ENCODE measurements at regions not wholly inside any gene's neighbourhood (a gene's known extent, or its start where the extent isn't known, plus 50 kb on each side); places are given as distances from the start of the nearest gene placed in this dataset.

DNA sequence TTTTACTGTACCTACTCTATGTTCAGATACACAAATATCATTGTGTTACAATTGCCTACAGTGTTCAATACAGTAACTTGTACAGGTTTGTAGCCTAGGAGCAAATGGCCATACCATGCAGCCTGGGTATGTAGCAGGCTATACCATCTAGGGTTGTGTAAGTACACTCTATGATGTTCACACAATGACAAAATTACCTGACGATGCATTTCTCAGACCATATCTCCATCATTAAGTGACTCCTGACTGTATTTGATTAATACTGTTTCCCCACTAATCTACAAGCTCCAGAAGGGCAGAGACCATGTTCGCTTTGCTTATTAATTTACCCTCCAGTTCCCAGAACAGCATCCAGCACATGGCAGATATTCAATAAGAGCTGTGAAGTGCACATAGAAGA, 372.2 kb downstream of the METTL4 start:
- DNase-seq (ENCODE audit: insufficient read length, low spot score): no peak
- TF ChIP-seq SPI1 (IDR thresholded peaks at IDR 0.05; ENCODE audit: low read depth, low read length) (no peak), POLR2A (IDR thresholded peaks at IDR 0.05; ENCODE audit: low read depth, low read length) (no peak), POU2F2 (IDR thresholded peaks at IDR 0.05; ENCODE audit: low read depth, low read length) (no peak), PAX5 (IDR thresholded peaks at IDR 0.05; ENCODE audit: insufficient read depth, low read length, severe bottlenecking) (no peak), TAF1 (IDR thresholded peaks at IDR 0.05; ENCODE audit: low read depth, low read length) (no peak), POLR2AphosphoS5 (IDR thresholded peaks at IDR 0.05; ENCODE audit: low read depth, low read length) (no peak)
- no peak for FAIRE-seq

- no peak for TF ChIP-seq SPI1 (IDR thresholded peaks at IDR 0.05; ENCODE audit: low read depth, low read length)
- TF ChIP-seq POLR2AphosphoS5 (IDR thresholded peaks at IDR 0.05; ENCODE audit: low read depth, low read length): no peak
- no peak for TF ChIP-seq TAF1 (IDR thresholded peaks at IDR 0.05; ENCODE audit: low read depth, low read length)
- no peak for TF ChIP-seq POLR2A (IDR thresholded peaks at IDR 0.05; ENCODE audit: low read depth, low read length)
- no peak for TF ChIP-seq POU2F2 (IDR thresholded peaks at IDR 0.05; ENCODE audit: low read depth, low read length)
- no peak for TF ChIP-seq PAX5 (IDR thresholded peaks at IDR 0.05; ENCODE audit: insufficient read depth, low read length, severe bottlenecking)
- DNase-seq (ENCODE audit: insufficient read length, low spot score) (no peak), FAIRE-seq (no peak)
Measured at GRCh38 chr18:2201036-2201600, 370.2 kb downstream of the METTL4 start.

GRCh38 chr18:2204736-2205135, 366.6 kb downstream of the METTL4 start:
- FAIRE-seq (no peak), DNase-seq (ENCODE audit: insufficient read length, low spot score) (no peak)
- no peak for TF ChIP-seq POLR2AphosphoS5 (IDR thresholded peaks at IDR 0.05; ENCODE audit: low read depth, low read length)
- TF ChIP-seq TAF1 (IDR thresholded peaks at IDR 0.05; ENCODE audit: low read depth, low read length): no peak
- no peak for TF ChIP-seq PAX5 (IDR thresholded peaks at IDR 0.05; ENCODE audit: insufficient read depth, low read length, severe bottlenecking)
- TF ChIP-seq POLR2A (IDR thresholded peaks at IDR 0.05; ENCODE audit: low read depth, low read length): no peak
- TF ChIP-seq SPI1 (IDR thresholded peaks at IDR 0.05; ENCODE audit: low read depth, low read length): no peak
- TF ChIP-seq POU2F2 (IDR thresholded peaks at IDR 0.05; ENCODE audit: low read depth, low read length): no peak

DNA sequence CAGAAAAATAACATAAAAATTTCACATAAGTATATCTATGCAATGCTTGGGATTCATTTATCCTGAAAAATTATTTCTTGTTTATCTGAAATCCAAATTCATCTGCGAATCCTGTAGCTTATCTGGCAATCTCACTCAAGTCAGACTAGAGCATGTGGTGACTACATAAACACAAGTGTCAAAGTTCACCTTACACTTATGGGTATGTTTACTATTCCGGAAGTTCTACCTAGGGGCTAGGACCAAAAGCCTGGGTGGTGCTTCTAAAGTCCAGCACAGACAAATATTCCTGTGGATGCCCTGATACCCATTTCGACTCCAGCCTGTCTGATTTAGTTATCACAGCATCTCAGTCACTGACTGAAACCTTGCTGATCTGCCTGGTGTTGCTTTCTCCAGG, 364.0 kb downstream of the METTL4 start:
- FAIRE-seq (no peak), DNase-seq (ENCODE audit: insufficient read length, low spot score) (no peak)
- TF ChIP-seq POU2F2 (IDR thresholded peaks at IDR 0.05; ENCODE audit: low read depth, low read length): no peak
- TF ChIP-seq POLR2A (IDR thresholded peaks at IDR 0.05; ENCODE audit: low read depth, low read length): no peak
- no peak for TF ChIP-seq SPI1 (IDR thresholded peaks at IDR 0.05; ENCODE audit: low read depth, low read length)
- TF ChIP-seq POLR2AphosphoS5 (IDR thresholded peaks at IDR 0.05; ENCODE audit: low read depth, low read length): no peak
- TF ChIP-seq PAX5 (IDR thresholded peaks at IDR 0.05; ENCODE audit: insufficient read depth, low read length, severe bottlenecking): no peak
- TF ChIP-seq TAF1 (IDR thresholded peaks at IDR 0.05; ENCODE audit: low read depth, low read length): no peak

GRCh38 chr18:2212598-2213205, 358.6 kb downstream of the METTL4 start:
- DNase-seq (ENCODE audit: insufficient read length, low spot score) (no peak), FAIRE-seq (no peak)
- TF ChIP-seq POLR2A (IDR thresholded peaks at IDR 0.05; ENCODE audit: low read depth, low read length) (no peak), SPI1 (IDR thresholded peaks at IDR 0.05; ENCODE audit: low read depth, low read length) (no peak), POU2F2 (IDR thresholded peaks at IDR 0.05; ENCODE audit: low read depth, low read length) (no peak), POLR2AphosphoS5 (IDR thresholded peaks at IDR 0.05; ENCODE audit: low read depth, low read length) (no peak), PAX5 (IDR thresholded peaks at IDR 0.05; ENCODE audit: insufficient read depth, low read length, severe bottlenecking) (no peak), TAF1 (IDR thresholded peaks at IDR 0.05; ENCODE audit: low read depth, low read length) (no peak)

- no peak for DNase-seq (ENCODE audit: insufficient read length, low spot score)
- no peak for FAIRE-seq
- no peak for TF ChIP-seq POLR2A (IDR thresholded peaks at IDR 0.05; ENCODE audit: low read depth, low read length)
- TF ChIP-seq TAF1 (IDR thresholded peaks at IDR 0.05; ENCODE audit: low read depth, low read length): no peak
- TF ChIP-seq SPI1 (IDR thresholded peaks at IDR 0.05; ENCODE audit: low read depth, low read length): no peak
- no peak for TF ChIP-seq PAX5 (IDR thresholded peaks at IDR 0.05; ENCODE audit: insufficient read depth, low read length, severe bottlenecking)
- no peak for TF ChIP-seq POLR2AphosphoS5 (IDR thresholded peaks at IDR 0.05; ENCODE audit: low read depth, low read length)
- TF ChIP-seq POU2F2 (IDR thresholded peaks at IDR 0.05; ENCODE audit: low read depth, low read length): no peak
Measured at GRCh38 chr18:2213905-2214304, 357.4 kb downstream of the METTL4 start.

DNA sequence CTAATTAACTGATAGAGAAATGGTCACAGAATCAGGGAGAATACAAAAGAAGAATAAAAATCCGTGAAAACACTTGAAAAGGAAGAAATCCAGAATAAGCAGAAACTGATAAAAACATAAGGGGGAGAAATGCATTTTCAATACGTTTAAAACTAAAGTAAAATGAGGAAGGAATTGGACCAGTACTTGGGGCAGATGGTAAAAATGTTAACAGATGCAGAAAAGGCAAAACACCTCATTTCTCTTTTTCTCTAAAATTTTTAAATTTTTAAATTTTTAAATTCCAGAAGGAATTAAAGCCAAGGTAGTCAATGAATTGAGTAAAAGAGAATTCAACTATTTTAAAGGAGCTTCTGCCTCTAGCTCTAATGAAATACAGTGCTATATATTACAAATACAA, 353.9 kb downstream of the METTL4 start:
- FAIRE-seq (no peak), DNase-seq (ENCODE audit: insufficient read length, low spot score) (no peak)
- TF ChIP-seq POU2F2 (IDR thresholded peaks at IDR 0.05; ENCODE audit: low read depth, low read length): no peak
- TF ChIP-seq TAF1 (IDR thresholded peaks at IDR 0.05; ENCODE audit: low read depth, low read length): no peak
- TF ChIP-seq PAX5 (IDR thresholded peaks at IDR 0.05; ENCODE audit: insufficient read depth, low read length, severe bottlenecking): no peak

GRCh38 chr18:2218101-2218500, 353.2 kb downstream of the METTL4 start:
- no peak for FAIRE-seq
- DNase-seq (ENCODE audit: insufficient read length, low spot score): no peak
- TF ChIP-seq TAF1 (IDR thresholded peaks at IDR 0.05; ENCODE audit: low read depth, low read length) (no peak), POLR2AphosphoS5 (IDR thresholded peaks at IDR 0.05; ENCODE audit: low read depth, low read length) (no peak), SPI1 (IDR thresholded peaks at IDR 0.05; ENCODE audit: low read depth, low read length) (no peak), POU2F2 (IDR thresholded peaks at IDR 0.05; ENCODE audit: low read depth, low read length) (no peak), PAX5 (IDR thresholded peaks at IDR 0.05; ENCODE audit: insufficient read depth, low read length, severe bottlenecking) (no peak), POLR2A (IDR thresholded peaks at IDR 0.05; ENCODE audit: low read depth, low read length) (no peak)

- FAIRE-seq (no peak), DNase-seq (ENCODE audit: insufficient read length, low spot score) (no peak)
- TF ChIP-seq TAF1 (IDR thresholded peaks at IDR 0.05; ENCODE audit: low read depth, low read length) (no peak), PAX5 (IDR thresholded peaks at IDR 0.05; ENCODE audit: insufficient read depth, low read length, severe bottlenecking) (no peak), POU2F2 (IDR thresholded peaks at IDR 0.05; ENCODE audit: low read depth, low read length) (no peak), POLR2A (IDR thresholded peaks at IDR 0.05; ENCODE audit: low read depth, low read length) (no peak), POLR2AphosphoS5 (IDR thresholded peaks at IDR 0.05; ENCODE audit: low read depth, low read length) (no peak), SPI1 (IDR thresholded peaks at IDR 0.05; ENCODE audit: low read depth, low read length) (no peak)
Measured at GRCh38 chr18:2219706-2220105, 351.6 kb downstream of the METTL4 start.

All from GM12891 (cell line).